Common myeloid progenitor, CD34-positive (primary cell): ENCODE measurements at regions not wholly inside any gene's neighbourhood (a gene's known extent, or its start where the extent isn't known, plus 50 kb on each side); places are given as distances from the start of the nearest gene placed in this dataset.

Experiments used
- CTCF ChIA-PET: fragments of 350-600 bp; sonication (Branson Sonifier 250); formaldehyde crosslinking; loops from one replicate; lab custom pipeline; 2021; ENCODE audit warnings: antibody characterized with exemption; lab: Charles Lee
- POLR2A ChIA-PET: fragments of 350-600 bp; sonication (Branson Sonifier 250); formaldehyde crosslinking; loops from one replicate; lab custom pipeline; 2021; ENCODE audit warnings: antibody characterized with exemption; lab: Charles Lee
- DNase-seq, 3 donors: peaks; one replicate each; pipeline versions ENCODE4 v3.0.0 to v3.0.0-alpha.2; 2013
- H3K27ac ChIP-seq, 2 experiments: 1 replicate in 1 of 2; 2 replicates in 1 of 2; pipeline ENCODE4 v1.7.0; 2013; ENCODE audit warnings: inconsistent platforms in 2 of 2, low read length in 2 of 2, mild to moderate bottlenecking in 2 of 2, low read depth in 1 of 2, moderate library complexity in 1 of 2; ENCODE audit not compliant: severe bottlenecking in 2 of 2, insufficient read depth in 1 of 2, poor library complexity in 1 of 2
- H3K27me3 ChIP-seq, 5 experiments: replicated peaks in 2 of 5; 1 replicate in 3 of 5; 2 replicates in 2 of 5; pipeline versions ENCODE4 v1.6.1 to v1.7.0; 2013; ENCODE audit warnings: low read length in 4 of 5, mild to moderate bottlenecking in 2 of 5, moderate library complexity in 2 of 5, inconsistent platforms in 1 of 5; ENCODE audit not compliant: insufficient read depth in 5 of 5, control insufficient read depth in 4 of 5
- H3K36me3 ChIP-seq, 4 experiments: 1 replicate in 2 of 4; 2 replicates in 2 of 4; pipeline versions ENCODE4 v1.6.1 to v1.7.0; 2013; ENCODE audit warnings: low read length in 3 of 4, control low read depth in 1 of 4, mild to moderate bottlenecking in 1 of 4; ENCODE audit not compliant: control insufficient read depth in 4 of 4, insufficient read depth in 4 of 4
- H3K4me1 ChIP-seq, 4 experiments: 1 replicate in 3 of 4; 2 replicates in 1 of 4; pipeline versions ENCODE4 v1.6.1 to v1.7.1; 2013; ENCODE audit warnings: low read length in 3 of 4, mild to moderate bottlenecking in 3 of 4, control low read depth in 1 of 4, inconsistent platforms in 1 of 4, moderate library complexity in 1 of 4; ENCODE audit not compliant: control insufficient read depth in 4 of 4, insufficient read depth in 4 of 4; ENCODE audit errors: control extremely low read depth in 1 of 4
- H3K4me3 ChIP-seq, 7 experiments: 1 replicate in 4 of 7; 2 replicates in 3 of 7; pipeline versions ENCODE4 v1.5.1 to v1.7.0; 2013; ENCODE audit warnings: mild to moderate bottlenecking in 7 of 7, low read length in 6 of 7, moderate library complexity in 6 of 7, inconsistent platforms in 2 of 7, low read depth in 2 of 7, control low read depth in 1 of 7; ENCODE audit not compliant: insufficient read depth in 4 of 7, control insufficient read depth in 1 of 7; ENCODE audit errors: extremely low read depth in 1 of 7
- H3K9me3 ChIP-seq, 5 experiments: 1 replicate in 4 of 5; 2 replicates in 1 of 5; pipeline versions ENCODE4 v1.6.1 to v1.7.1; 2013; ENCODE audit warnings: low read length in 4 of 5, mild to moderate bottlenecking in 2 of 5, inconsistent platforms in 1 of 5, low read depth in 1 of 5, moderate library complexity in 1 of 5; ENCODE audit not compliant: control insufficient read depth in 4 of 5, insufficient read depth in 2 of 5; ENCODE audit errors: control extremely low read depth in 1 of 5
- WGBS: methylation state at CpG from one replicate; pipeline ENCODE4 v1.1.5; 2013; ENCODE audit not compliant: insufficient coverage; 5-methylcytosine and 5-hydroxymethylcytosine counted together

- Histone ChIP-seq H3K9me3 (no peaks in the 10 kb centered on the region), H3K36me3 (no peaks in the 10 kb centered on the region), H3K27ac (no peak overlapping the region), H3K4me3 (no peak overlapping the region), H3K4me1 (no peaks in the 10 kb centered on the region), H3K27me3 (no peaks in the 10 kb centered on the region)
- ChIA-PET CTCF (no interaction called here), POLR2A (no interaction called here)
- no peak for DNase-seq
These were observed 936.6 kb upstream of the EPHA5 start for GRCh38 chr4:66606908-66607307.

- DNase-seq, result no peak
- Histone ChIP-seq H3K27me3 (no peaks in the 10 kb centered on the region), H3K9me3 (no peaks in the 10 kb centered on the region), H3K4me1 (no peaks in the 10 kb centered on the region), H3K4me3 (no peak overlapping the region), H3K36me3 (no peaks in the 10 kb centered on the region), H3K27ac (no peak overlapping the region)
- POLR2A ChIA-PET, result no interaction called here
- CTCF ChIA-PET, result no interaction called here
These were observed 935.9 kb upstream of the EPHA5 start for GRCh38 chr4:66606215-66606614.

GRCh38 chr4:66604192-66604591, 933.9 kb upstream of the EPHA5 start:
- DNase-seq, result no peak

GRCh38 chr4:66602622-66603021, 932.3 kb upstream of the EPHA5 start:
- Histone ChIP-seq H3K27me3 (no peaks in the 10 kb centered on the region), H3K9me3 (no peaks in the 10 kb centered on the region), H3K27ac (no peak overlapping the region), H3K4me3 (no peak overlapping the region), H3K4me1 (no peaks in the 10 kb centered on the region), H3K36me3 (no peaks in the 10 kb centered on the region)
- POLR2A ChIA-PET, result no interaction called here
- CTCF ChIA-PET, result no interaction called here
- no peak for DNase-seq

More at GRCh38 chr4:66604192-66604591, 933.9 kb upstream of the EPHA5 start:
- CTCF ChIA-PET, result no interaction called here
- no peaks in the 10 kb centered on the region for H3K27me3 ChIP-seq
- POLR2A ChIA-PET, result no interaction called here
- no peak overlapping the region for H3K4me3 ChIP-seq
- no peak overlapping the region for H3K27ac ChIP-seq
- H3K9me3 ChIP-seq, result no peaks in the 10 kb centered on the region
- H3K36me3 ChIP-seq, result no peaks in the 10 kb centered on the region
- H3K4me1 ChIP-seq, result no peaks in the 10 kb centered on the region

GRCh38 chr4:66591968-66592367, 921.7 kb upstream of the EPHA5 start:
- no peaks in the 10 kb centered on the region for H3K9me3 ChIP-seq
- POLR2A ChIA-PET, result no interaction called here
- no peaks in the 10 kb centered on the region for H3K36me3 ChIP-seq

GRCh38 chr4:66590488-66591215, 920.4 kb upstream of the EPHA5 start:
- H3K9me3 ChIP-seq, result no peaks in the 10 kb centered on the region
- no peak overlapping the region for H3K4me3 ChIP-seq
- WGBS, result no CpG with 5 or more reads among the region's 1 CpG
- DNase-seq, result no peak
- ChIA-PET POLR2A (no interaction called here), CTCF (no interaction called here)
- no peak overlapping the region for H3K27ac ChIP-seq
- H3K36me3 ChIP-seq, result no peaks in the 10 kb centered on the region
- no peaks in the 10 kb centered on the region for H3K4me1 ChIP-seq
- H3K27me3 ChIP-seq, result no peaks in the 10 kb centered on the region

More at GRCh38 chr4:66591968-66592367, 921.7 kb upstream of the EPHA5 start:
- no peak overlapping the region for H3K27ac ChIP-seq
- no peak overlapping the region for H3K4me3 ChIP-seq
- no peaks in the 10 kb centered on the region for H3K27me3 ChIP-seq
- H3K4me1 ChIP-seq, result no peaks in the 10 kb centered on the region
- CTCF ChIA-PET, result no interaction called here
- DNase-seq, result no peak

GRCh38 chr4:66589183-66589582, 918.9 kb upstream of the EPHA5 start:
- CTCF ChIA-PET, result no interaction called here
- WGBS, result no CpG with 5 or more reads among the region's 1 CpG
- H3K4me3 ChIP-seq, result no peak overlapping the region
- no peaks in the 10 kb centered on the region for H3K27me3 ChIP-seq
- H3K9me3 ChIP-seq, result no peaks in the 10 kb centered on the region
- no peaks in the 10 kb centered on the region for H3K36me3 ChIP-seq
- no peaks in the 10 kb centered on the region for H3K4me1 ChIP-seq
- no peak for DNase-seq
- H3K27ac ChIP-seq, result no peak overlapping the region
- POLR2A ChIA-PET, result no interaction called here
